PC-3 (cell line): ENCODE measurements at regions not wholly inside any gene's neighbourhood (a gene's known extent, or its start where the extent isn't known, plus 50 kb on each side); places are given as distances from the start of the nearest gene placed in this dataset.
A peak's percentile ranks its signal among the peaks of the same experiment; 100 is the strongest.

Source experiments
- ATAC-seq: fragments of 200-7000 bp; cut with Tn5 transposase; 2 replicates; pipeline ENCODE4 v1.9.1; 2020; ENCODE audit warnings: mild to moderate bottlenecking, moderate library complexity
- BruUV-seq: library from RNA; stranded (reverse); fragments of 400-500 nt; replicated peaks from 2 replicates; lab custom pipeline; 2021; lab: Mats Ljungman, UMichigan
- CTCF ChIA-PET: fragments of 300-600 bp; sonication (Branson Sonifier 250); formaldehyde crosslinking; loops from one replicate; lab custom pipeline; 2022; ENCODE audit warnings: antibody characterized with exemption; lab: Charles Lee
- POLR2A ChIA-PET: fragments of 300-600 bp; sonication (Branson Sonifier 250); formaldehyde crosslinking; loops from one replicate; lab custom pipeline; 2022; ENCODE audit warnings: antibody characterized with exemption; ENCODE audit not compliant: unreplicated experiment; lab: Charles Lee
- DNase-seq: peaks from one replicate; pipeline ENCODE4 v3.0.0-alpha.2; 2015
- H2AFZ ChIP-seq: fragments of 300-600 bp; sonication (generic); 2 replicates; pipeline ENCODE4 v1.6.0; 2016; ENCODE audit warnings: antibody characterized with exemption, low read length
- H3F3A ChIP-seq: fragments of 300-600 bp; sonication (generic); one replicate; pipeline ENCODE4 v1.6.0; 2017; ENCODE audit warnings: antibody characterized with exemption, low read length, control low read depth, mild to moderate bottlenecking; ENCODE audit not compliant: unreplicated experiment
- H3K27ac ChIP-seq: fragments of 300-600 bp; sonication (generic); 2 replicates; pipeline ENCODE4 v1.5.1; 2016; ENCODE audit warnings: mild to moderate bottlenecking, low read length
- H3K27me3 ChIP-seq: fragments of 300-600 bp; sonication (generic); 2 replicates; pipeline ENCODE4 v1.6.1; 2016; ENCODE audit warnings: low read length, mixed read lengths
- H3K36me3 ChIP-seq: fragments of 300-600 bp; sonication (generic); 2 replicates; pipeline ENCODE4 v1.6.1; 2016; ENCODE audit warnings: low read depth, mixed run types, low read length, mixed read lengths
- H3K4me1 ChIP-seq: fragments of 300-600 bp; sonication (generic); 2 replicates; pipeline ENCODE4 v1.5.1; 2016; ENCODE audit warnings: low read length; ENCODE audit not compliant: insufficient read depth
- H3K4me2 ChIP-seq: fragments of 300-600 bp; sonication (generic); 2 replicates; pipeline ENCODE4 v1.6.0; 2016; ENCODE audit warnings: low read length
- H3K4me3 ChIP-seq: fragments of 300-600 bp; sonication (generic); 2 replicates; pipeline ENCODE4 v1.5.1; 2016; ENCODE audit warnings: mild to moderate bottlenecking, low read length, mixed read lengths
- H3K79me2 ChIP-seq: fragments of 300-600 bp; sonication (generic); 2 replicates; pipeline ENCODE4 v1.6.1; 2017; ENCODE audit warnings: low read length, mixed read lengths
- H3K9ac ChIP-seq: fragments of 300-600 bp; sonication (generic); 2 replicates; pipeline ENCODE4 v1.6.0; 2016; ENCODE audit warnings: mild to moderate bottlenecking, low read length
- H3K9me2 ChIP-seq: fragments of 300-600 bp; sonication (generic); replicated peaks from 2 replicates; pipeline ENCODE4 v1.6.1; 2016; ENCODE audit warnings: mixed run types, low read length, mixed read lengths
- H3K9me3 ChIP-seq: fragments of 300-600 bp; sonication (generic); 2 replicates; pipeline ENCODE4 v1.6.1; 2016; ENCODE audit warnings: low read length, mixed read lengths
- H4K20me1 ChIP-seq: fragments of 300-600 bp; sonication (generic); 2 replicates; pipeline ENCODE4 v1.6.1; 2016; ENCODE audit warnings: low read length, mixed read lengths
- CTCF ChIP-seq: fragments of 300-600 bp; sonication (generic); conservative IDR thresholded peaks from 2 replicates; pipeline ENCODE4 v1.5.1; 2017; ENCODE audit warnings: antibody characterized with exemption, low read depth, mild to moderate bottlenecking, low read length
- EZH2 ChIP-seq: fragments of 300-600 bp; sonication (generic); IDR thresholded peaks from one replicate; pipeline ENCODE4 v1.6.1; 2017; ENCODE audit warnings: antibody characterized with exemption, mild to moderate bottlenecking, low read length; ENCODE audit not compliant: unreplicated experiment
- EZH2phosphoT487 ChIP-seq: fragments of 300-600 bp; sonication (generic); IDR thresholded peaks from 2 replicates; pipeline ENCODE4 v1.6.1; 2018; ENCODE audit warnings: mild to moderate bottlenecking, antibody characterized with exemption, low read length, borderline replicate concordance
- intact Hi-C: fragments of 100-400 bp; cut with micrococcal nuclease; formaldehyde crosslinking; loops from 2 replicates; pipeline ENCODE4 v1.9.0; 2023

DNA sequence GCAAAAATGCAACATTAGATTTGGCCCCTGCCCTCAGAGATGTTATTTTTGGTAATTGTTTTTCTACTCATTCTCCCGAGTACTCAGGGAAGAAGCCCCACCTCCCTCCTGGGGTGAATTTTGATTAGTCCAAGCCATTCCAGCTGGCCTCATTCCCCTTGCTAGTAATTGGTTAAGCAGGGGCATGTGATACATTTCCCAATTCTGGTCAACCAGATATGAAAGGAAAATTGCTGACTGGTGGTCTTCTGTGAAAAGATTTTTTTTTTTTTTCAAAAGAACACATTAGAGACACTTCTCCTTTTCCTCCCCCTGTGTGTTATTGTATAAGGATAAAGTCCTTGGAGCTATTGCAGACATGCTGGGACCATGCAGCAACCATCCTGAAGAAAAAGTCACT, 71.1 kb upstream of the AKT3 start:
- ChIA-PET POLR2A (interaction anchor here (0.5 kb wide), 1 partner anchor 123 kb away, joined by 3 read pairs; no protein-coding TSS in a partner anchor), CTCF (no interaction called here)
- no peaks in the 10 kb centered on the region for H3K9me2 ChIP-seq
- no peak overlapping the region for H3K4me2 ChIP-seq
- no peaks in the 10 kb centered on the region for H4K20me1 ChIP-seq
- H3K79me2 ChIP-seq = no peaks in the 10 kb centered on the region
- no peaks in the 10 kb centered on the region for H3K9me3 ChIP-seq
- intact Hi-C loops = no loop called here
- H3F3A ChIP-seq = peaks cover 6% of the 10 kb centered on the region
- no TSS peak for BruUV-seq
- TF ChIP-seq EZH2 (no peak), CTCF (no peak), EZH2phosphoT487 (no peak)
- H3K9ac ChIP-seq = no peak overlapping the region
- H3K4me1 ChIP-seq = peaks cover 54% of the 10 kb centered on the region
- H3K27ac ChIP-seq = no peak overlapping the region
- ATAC-seq (no peak), DNase-seq (no peak)
- no peaks in the 10 kb centered on the region for H3K36me3 ChIP-seq
- no peak overlapping the region for H3K4me3 ChIP-seq
- no peak overlapping the region for H2AFZ ChIP-seq
- H3K27me3 ChIP-seq = no peaks in the 10 kb centered on the region

DNA sequence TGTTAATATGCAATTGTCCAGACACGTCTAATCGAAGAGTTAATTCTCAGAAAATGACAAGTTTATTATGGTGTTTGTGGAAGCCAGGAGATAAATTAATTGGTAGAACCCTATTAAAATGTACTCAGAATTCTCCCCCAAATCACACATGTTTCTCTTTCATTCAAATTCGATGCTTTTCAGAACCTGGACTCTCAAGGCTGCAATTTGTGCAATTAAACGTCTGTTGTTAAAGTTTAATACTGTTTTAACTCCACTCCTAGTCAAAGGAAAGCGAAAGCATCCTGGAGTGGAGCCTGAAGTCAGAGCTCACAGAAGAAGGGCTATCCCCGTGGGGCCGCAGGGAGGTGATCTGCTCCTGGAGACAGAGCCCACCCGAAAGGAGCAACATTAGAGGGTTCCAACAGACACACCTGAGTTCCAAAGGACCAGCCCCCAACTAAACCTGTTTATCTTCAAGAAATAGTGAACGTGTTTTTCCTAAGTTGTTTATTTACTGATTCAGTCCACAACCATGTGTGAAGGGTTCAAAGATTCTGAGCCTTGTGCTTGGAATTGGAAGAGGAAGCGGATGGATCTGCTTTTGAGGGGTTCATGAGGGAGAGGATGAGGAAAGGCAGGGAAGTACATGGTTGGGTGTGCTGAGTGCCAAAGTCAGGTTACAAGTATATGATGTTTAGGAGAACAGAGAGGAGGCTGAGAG, 68.0 kb upstream of the AKT3 start:
- Histone ChIP-seq H3K9me3 (no peaks in the 10 kb centered on the region), H3K4me3 (peak overlapping the region; percentile 70), H4K20me1 (no peaks in the 10 kb centered on the region), H3K27me3 (no peaks in the 10 kb centered on the region), H3K36me3 (no peaks in the 10 kb centered on the region), H3K79me2 (no peaks in the 10 kb centered on the region), H3K4me1 (peaks cover 29% of the 10 kb centered on the region), H3K9me2 (no peaks in the 10 kb centered on the region), H2AFZ (peak overlapping the region; percentile 76), H3K9ac (peak overlapping the region; percentile 47), H3K27ac (peak overlapping the region; percentile 43), H3K4me2 (peak overlapping the region; percentile 93), H3F3A (peaks cover 6% of the 10 kb centered on the region)
- BruUV-seq = TSS peak; percentile 99
- peak; percentile 52 for DNase-seq
- peak; percentile 42 for ATAC-seq
- intact Hi-C loops = loop anchor here (2.0 kb wide), 3 partner anchors 93 to 355 kb away; no protein-coding TSS in a partner anchor
- TF ChIP-seq EZH2 (no peak), EZH2phosphoT487 (no peak), CTCF (no peak)
- ChIA-PET CTCF (no interaction called here), POLR2A (interaction anchor here (0.6 to 0.7 kb wide), 2 partner anchors 68 to 159 kb away, joined by 3 to 14 read pairs; partner anchors contain the start of gene AKT3)
